ENCODE measurements at regions not wholly inside any gene's neighbourhood (a gene's known extent, or its start where the extent isn't known, plus 50 kb on each side); places are given as distances from the start of the nearest gene placed in this dataset.

DNA sequence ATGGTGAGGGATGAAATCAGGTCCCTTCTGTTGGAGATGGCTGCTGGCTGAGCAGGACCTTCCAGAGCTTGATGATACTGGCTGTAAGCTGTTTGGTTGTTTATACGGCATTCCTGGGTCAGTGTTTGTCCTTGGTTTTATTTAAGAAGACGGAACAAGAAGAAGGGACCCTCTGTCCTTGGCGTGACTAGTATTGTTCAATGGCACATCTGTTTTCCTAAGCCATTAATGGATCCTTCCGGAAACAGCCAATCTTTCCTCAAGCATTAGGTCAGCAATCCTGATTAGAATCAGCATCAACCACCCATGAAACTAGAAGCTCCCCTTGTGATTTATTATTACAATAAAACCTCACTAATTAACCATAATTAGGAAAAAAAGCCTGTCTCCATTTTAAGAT, 128.7 kb upstream of the KIAA1217 start:
- Histone ChIP-seq H3K27me3 (ENCODE audit: control insufficient read depth in 1 of 2, insufficient read depth in 2 of 2, low read length in 2 of 2) (no peaks in the 10 kb centered on the region), H3K9ac (ENCODE audit: low read depth in 1 of 2, low read length in 2 of 2) (no peak overlapping the region), H3K9me3 (ENCODE audit: control insufficient read depth in 1 of 2, low read length in 2 of 2) (no peaks in the 10 kb centered on the region), H3K36me3 (ENCODE audit: control insufficient read depth in 1 of 2, insufficient read depth in 2 of 2, low read length in 2 of 2) (no peaks in the 10 kb centered on the region), H3K4me3 (ENCODE audit: low read depth in 1 of 2, low read length in 2 of 2) (no peak overlapping the region), H3K27ac (ENCODE audit: low read depth, low read length) (no peak overlapping the region), H3K4me1 (ENCODE audit: control insufficient read depth in 1 of 2, insufficient read depth in 2 of 2, low read length in 2 of 2) (no peaks in the 10 kb centered on the region)

- no peak overlapping the region for H3K9ac ChIP-seq (ENCODE audit: low read depth in 1 of 2, low read length in 2 of 2)
- no peak overlapping the region for H3K27ac ChIP-seq (ENCODE audit: low read depth, low read length)
- no peaks in the 10 kb centered on the region for H3K36me3 ChIP-seq (ENCODE audit: control insufficient read depth in 1 of 2, insufficient read depth in 2 of 2, low read length in 2 of 2)
These were observed 122.4 kb upstream of the KIAA1217 start for GRCh38 chr10:24086296-24087086.

GRCh38 chr10:24091256-24091655, 117.7 kb upstream of the KIAA1217 start:
- Histone ChIP-seq H3K27ac (ENCODE audit: low read depth, low read length) (no peak overlapping the region), H3K36me3 (ENCODE audit: control insufficient read depth in 1 of 2, insufficient read depth in 2 of 2, low read length in 2 of 2) (no peaks in the 10 kb centered on the region), H3K27me3 (ENCODE audit: control insufficient read depth in 1 of 2, insufficient read depth in 2 of 2, low read length in 2 of 2) (no peaks in the 10 kb centered on the region), H3K9ac (ENCODE audit: low read depth in 1 of 2, low read length in 2 of 2) (no peak overlapping the region), H3K4me1 (ENCODE audit: control insufficient read depth in 1 of 2, insufficient read depth in 2 of 2, low read length in 2 of 2) (no peaks in the 10 kb centered on the region), H3K9me3 (ENCODE audit: control insufficient read depth in 1 of 2, low read length in 2 of 2) (no peaks in the 10 kb centered on the region), H3K4me3 (ENCODE audit: low read depth in 1 of 2, low read length in 2 of 2) (no peak overlapping the region)

More at GRCh38 chr10:24086296-24087086, 122.4 kb upstream of the KIAA1217 start:
- H3K9me3 ChIP-seq (ENCODE audit: control insufficient read depth in 1 of 2, low read length in 2 of 2), result no peaks in the 10 kb centered on the region
- H3K4me3 ChIP-seq (ENCODE audit: low read depth in 1 of 2, low read length in 2 of 2), result no peak overlapping the region
- H3K4me1 ChIP-seq (ENCODE audit: control insufficient read depth in 1 of 2, insufficient read depth in 2 of 2, low read length in 2 of 2), result no peaks in the 10 kb centered on the region
- no peaks in the 10 kb centered on the region for H3K27me3 ChIP-seq (ENCODE audit: control insufficient read depth in 1 of 2, insufficient read depth in 2 of 2, low read length in 2 of 2)

GRCh38 chr10:24096281-24096680, 112.7 kb upstream of the KIAA1217 start:
- Histone ChIP-seq H3K27me3 (ENCODE audit: control insufficient read depth in 1 of 2, insufficient read depth in 2 of 2, low read length in 2 of 2) (no peaks in the 10 kb centered on the region), H3K27ac (ENCODE audit: low read depth, low read length) (no peak overlapping the region), H3K4me1 (ENCODE audit: control insufficient read depth in 1 of 2, insufficient read depth in 2 of 2, low read length in 2 of 2) (no peaks in the 10 kb centered on the region), H3K9me3 (ENCODE audit: control insufficient read depth in 1 of 2, low read length in 2 of 2) (no peaks in the 10 kb centered on the region), H3K9ac (ENCODE audit: low read depth in 1 of 2, low read length in 2 of 2) (no peak overlapping the region), H3K36me3 (ENCODE audit: control insufficient read depth in 1 of 2, insufficient read depth in 2 of 2, low read length in 2 of 2) (no peaks in the 10 kb centered on the region), H3K4me3 (ENCODE audit: low read depth in 1 of 2, low read length in 2 of 2) (no peak overlapping the region)

DNA sequence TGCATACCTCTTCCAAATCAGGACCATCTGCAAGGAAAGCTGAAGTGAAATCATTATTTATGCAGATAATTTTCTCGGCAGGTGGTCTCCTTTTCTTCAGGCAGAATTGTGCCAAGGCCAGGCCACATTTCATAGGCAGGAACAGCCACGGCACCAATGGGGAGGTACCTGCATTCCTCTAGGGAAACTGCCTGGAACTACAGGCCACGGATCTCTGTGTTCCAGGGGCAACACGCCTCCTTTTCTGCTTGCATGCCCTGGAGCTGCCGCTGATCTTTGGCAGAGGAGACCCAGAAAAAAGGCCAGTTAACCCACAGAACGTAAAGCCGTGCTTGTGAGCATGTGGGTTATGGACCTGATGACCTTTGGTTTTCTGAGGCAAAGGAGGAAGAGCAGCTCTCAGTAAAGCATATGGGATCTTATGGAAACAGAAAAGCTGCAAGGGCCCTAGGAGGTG, 111.2 kb upstream of the KIAA1217 start:
- Histone ChIP-seq H3K27ac (ENCODE audit: low read depth, low read length) (no peak overlapping the region), H3K4me3 (ENCODE audit: low read depth in 1 of 2, low read length in 2 of 2) (no peak overlapping the region), H3K9me3 (ENCODE audit: control insufficient read depth in 1 of 2, low read length in 2 of 2) (no peaks in the 10 kb centered on the region), H3K27me3 (ENCODE audit: control insufficient read depth in 1 of 2, insufficient read depth in 2 of 2, low read length in 2 of 2) (no peaks in the 10 kb centered on the region), H3K36me3 (ENCODE audit: control insufficient read depth in 1 of 2, insufficient read depth in 2 of 2, low read length in 2 of 2) (no peaks in the 10 kb centered on the region), H3K9ac (ENCODE audit: low read depth in 1 of 2, low read length in 2 of 2) (no peak overlapping the region), H3K4me1 (ENCODE audit: control insufficient read depth in 1 of 2, insufficient read depth in 2 of 2, low read length in 2 of 2) (no peaks in the 10 kb centered on the region)

- no peaks in the 10 kb centered on the region for H3K27me3 ChIP-seq (ENCODE audit: control insufficient read depth in 1 of 2, insufficient read depth in 2 of 2, low read length in 2 of 2)
- H3K27ac ChIP-seq (ENCODE audit: low read depth, low read length), result no peak overlapping the region
These were observed 104.0 kb upstream of the KIAA1217 start for GRCh38 chr10:24104895-24105294.

GRCh38 chr10:24113901-24114300, 95.0 kb upstream of the KIAA1217 start:
- no peak overlapping the region for H3K9ac ChIP-seq (ENCODE audit: low read depth in 1 of 2, low read length in 2 of 2)
- no peaks in the 10 kb centered on the region for H3K4me1 ChIP-seq (ENCODE audit: control insufficient read depth in 1 of 2, insufficient read depth in 2 of 2, low read length in 2 of 2)
- H3K27me3 ChIP-seq (ENCODE audit: control insufficient read depth in 1 of 2, insufficient read depth in 2 of 2, low read length in 2 of 2), result no peaks in the 10 kb centered on the region
- H3K36me3 ChIP-seq (ENCODE audit: control insufficient read depth in 1 of 2, insufficient read depth in 2 of 2, low read length in 2 of 2), result no peaks in the 10 kb centered on the region
- H3K4me3 ChIP-seq (ENCODE audit: low read depth in 1 of 2, low read length in 2 of 2), result no peak overlapping the region
- H3K27ac ChIP-seq (ENCODE audit: low read depth, low read length), result no peak overlapping the region
- no peaks in the 10 kb centered on the region for H3K9me3 ChIP-seq (ENCODE audit: control insufficient read depth in 1 of 2, low read length in 2 of 2)

More at GRCh38 chr10:24104895-24105294, 104.0 kb upstream of the KIAA1217 start:
- Histone ChIP-seq H3K9ac (ENCODE audit: low read depth in 1 of 2, low read length in 2 of 2) (no peak overlapping the region), H3K4me3 (ENCODE audit: low read depth in 1 of 2, low read length in 2 of 2) (no peak overlapping the region), H3K4me1 (ENCODE audit: control insufficient read depth in 1 of 2, insufficient read depth in 2 of 2, low read length in 2 of 2) (no peaks in the 10 kb centered on the region), H3K9me3 (ENCODE audit: control insufficient read depth in 1 of 2, low read length in 2 of 2) (no peaks in the 10 kb centered on the region), H3K36me3 (ENCODE audit: control insufficient read depth in 1 of 2, insufficient read depth in 2 of 2, low read length in 2 of 2) (no peaks in the 10 kb centered on the region)

DNA sequence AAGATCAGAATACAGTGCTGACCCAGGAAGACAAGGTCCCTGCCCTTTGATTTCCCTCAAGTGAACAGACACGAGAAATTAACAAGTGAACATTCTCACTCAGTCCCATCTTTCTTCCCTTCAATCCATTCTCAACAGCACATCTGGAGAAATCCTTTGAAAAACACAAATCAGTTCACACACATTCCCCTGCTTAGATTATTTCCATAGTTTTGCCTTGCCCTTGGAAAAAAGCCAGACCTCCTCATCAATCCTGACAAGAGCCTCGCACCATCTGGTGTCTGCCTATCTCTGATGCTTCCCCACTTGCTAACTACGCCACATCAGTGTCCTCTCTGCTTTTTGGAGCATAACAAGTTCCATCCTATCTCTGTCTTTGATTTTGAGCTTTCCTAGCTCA, 94.4 kb upstream of the KIAA1217 start:
- no peak overlapping the region for H3K9ac ChIP-seq (ENCODE audit: low read depth in 1 of 2, low read length in 2 of 2)
- H3K27ac ChIP-seq (ENCODE audit: low read depth, low read length), result no peak overlapping the region
- H3K9me3 ChIP-seq (ENCODE audit: control insufficient read depth in 1 of 2, low read length in 2 of 2), result no peaks in the 10 kb centered on the region
- no peaks in the 10 kb centered on the region for H3K36me3 ChIP-seq (ENCODE audit: control insufficient read depth in 1 of 2, insufficient read depth in 2 of 2, low read length in 2 of 2)
- no peaks in the 10 kb centered on the region for H3K27me3 ChIP-seq (ENCODE audit: control insufficient read depth in 1 of 2, insufficient read depth in 2 of 2, low read length in 2 of 2)
- H3K4me3 ChIP-seq (ENCODE audit: low read depth in 1 of 2, low read length in 2 of 2), result no peak overlapping the region
- no peaks in the 10 kb centered on the region for H3K4me1 ChIP-seq (ENCODE audit: control insufficient read depth in 1 of 2, insufficient read depth in 2 of 2, low read length in 2 of 2)

- Histone ChIP-seq H3K4me1 (ENCODE audit: control insufficient read depth in 1 of 2, insufficient read depth in 2 of 2, low read length in 2 of 2) (no peaks in the 10 kb centered on the region), H3K4me3 (ENCODE audit: low read depth in 1 of 2, low read length in 2 of 2) (no peak overlapping the region), H3K27ac (ENCODE audit: low read depth, low read length) (no peak overlapping the region), H3K27me3 (ENCODE audit: control insufficient read depth in 1 of 2, insufficient read depth in 2 of 2, low read length in 2 of 2) (no peaks in the 10 kb centered on the region), H3K36me3 (ENCODE audit: control insufficient read depth in 1 of 2, insufficient read depth in 2 of 2, low read length in 2 of 2) (no peaks in the 10 kb centered on the region), H3K9ac (ENCODE audit: low read depth in 1 of 2, low read length in 2 of 2) (no peak overlapping the region), H3K9me3 (ENCODE audit: control insufficient read depth in 1 of 2, low read length in 2 of 2) (no peaks in the 10 kb centered on the region)
These were observed 93.5 kb upstream of the KIAA1217 start for GRCh38 chr10:24115403-24115802.

GRCh38 chr10:24118246-24118645, 90.7 kb upstream of the KIAA1217 start:
- Histone ChIP-seq H3K9me3 (ENCODE audit: control insufficient read depth in 1 of 2, low read length in 2 of 2) (no peaks in the 10 kb centered on the region), H3K4me1 (ENCODE audit: control insufficient read depth in 1 of 2, insufficient read depth in 2 of 2, low read length in 2 of 2) (no peaks in the 10 kb centered on the region), H3K36me3 (ENCODE audit: control insufficient read depth in 1 of 2, insufficient read depth in 2 of 2, low read length in 2 of 2) (no peaks in the 10 kb centered on the region), H3K9ac (ENCODE audit: low read depth in 1 of 2, low read length in 2 of 2) (no peak overlapping the region), H3K4me3 (ENCODE audit: low read depth in 1 of 2, low read length in 2 of 2) (no peak overlapping the region), H3K27ac (ENCODE audit: low read depth, low read length) (no peak overlapping the region), H3K27me3 (ENCODE audit: control insufficient read depth in 1 of 2, insufficient read depth in 2 of 2, low read length in 2 of 2) (no peaks in the 10 kb centered on the region)

All from duodenal mucosa (tissue), 2 donors.